ENCODE measurements at regions not wholly inside any gene's neighbourhood (a gene's known extent, or its start where the extent isn't known, plus 50 kb on each side); places are given as distances from the start of the nearest gene placed in this dataset.

DNA sequence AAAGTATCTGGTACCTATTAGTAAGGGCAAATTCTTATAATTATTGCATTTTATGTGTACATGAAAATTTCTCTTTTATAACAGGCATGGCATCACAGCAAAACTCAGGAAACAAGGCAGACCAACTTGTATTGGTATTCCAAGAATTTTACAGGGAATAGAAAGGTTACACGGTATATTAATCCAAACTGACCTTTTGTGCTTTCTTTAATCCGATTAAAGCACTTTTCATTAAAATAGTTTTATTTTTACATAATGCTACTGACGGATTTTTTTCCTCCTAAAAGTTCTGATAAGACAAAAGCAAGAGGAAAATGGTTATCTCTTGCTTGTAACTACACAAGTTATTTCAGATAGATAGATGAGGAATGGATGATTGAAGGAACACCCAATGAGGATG lies 137.0 kb upstream of the SLCO3A1 start:
- Mint-ChIP-seq H3K27me3 (ENCODE audit: unreplicated experiment) (no peaks in the 10 kb centered on the region), H3K4me1 (ENCODE audit: unreplicated experiment) (no peaks in the 10 kb centered on the region), H3K4me3 (ENCODE audit: unreplicated experiment) (no peak overlapping the region), H3K9me3 (ENCODE audit: unreplicated experiment) (no peaks in the 10 kb centered on the region), H3K36me3 (ENCODE audit: unreplicated experiment) (no peaks in the 10 kb centered on the region), H3K27ac (ENCODE audit: unreplicated experiment) (no peak overlapping the region)
- TF ChIP-seq, protein P1, sequence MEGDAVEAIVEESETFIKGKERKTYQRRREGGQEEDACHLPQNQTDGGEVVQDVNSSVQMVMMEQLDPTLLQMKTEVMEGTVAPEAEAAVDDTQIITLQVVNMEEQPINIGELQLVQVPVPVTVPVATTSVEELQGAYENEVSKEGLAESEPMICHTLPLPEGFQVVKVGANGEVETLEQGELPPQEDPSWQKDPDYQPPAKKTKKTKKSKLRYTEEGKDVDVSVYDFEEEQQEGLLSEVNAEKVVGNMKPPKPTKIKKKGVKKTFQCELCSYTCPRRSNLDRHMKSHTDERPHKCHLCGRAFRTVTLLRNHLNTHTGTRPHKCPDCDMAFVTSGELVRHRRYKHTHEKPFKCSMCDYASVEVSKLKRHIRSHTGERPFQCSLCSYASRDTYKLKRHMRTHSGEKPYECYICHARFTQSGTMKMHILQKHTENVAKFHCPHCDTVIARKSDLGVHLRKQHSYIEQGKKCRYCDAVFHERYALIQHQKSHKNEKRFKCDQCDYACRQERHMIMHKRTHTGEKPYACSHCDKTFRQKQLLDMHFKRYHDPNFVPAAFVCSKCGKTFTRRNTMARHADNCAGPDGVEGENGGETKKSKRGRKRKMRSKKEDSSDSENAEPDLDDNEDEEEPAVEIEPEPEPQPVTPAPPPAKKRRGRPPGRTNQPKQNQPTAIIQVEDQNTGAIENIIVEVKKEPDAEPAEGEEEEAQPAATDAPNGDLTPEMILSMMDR (IDR thresholded peaks at IDR 0.05): no peak
- no peak for DNase-seq (ENCODE audit: extremely low spot score, unreplicated experiment)

DNA sequence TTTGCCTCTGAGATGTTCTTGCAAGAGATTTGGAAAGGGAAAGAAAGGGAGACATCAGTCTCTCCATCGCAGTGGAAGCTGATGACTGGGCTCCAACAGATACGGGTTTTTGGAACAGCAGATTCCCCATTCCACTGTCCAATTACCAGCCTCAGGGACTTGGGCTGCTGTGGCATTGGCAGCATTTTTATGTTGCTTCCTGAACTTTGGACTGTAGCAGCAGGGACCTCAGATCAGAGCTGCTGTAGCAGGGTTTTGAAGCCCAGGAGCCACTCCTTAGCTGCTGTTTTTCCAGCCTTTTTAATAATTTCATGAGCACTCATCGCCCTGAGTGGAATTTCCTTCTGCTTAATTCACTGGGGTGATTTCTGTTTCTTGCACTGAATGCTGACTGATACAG lies 135.7 kb upstream of the SLCO3A1 start:
- H3K9me3 Mint-ChIP-seq (ENCODE audit: unreplicated experiment): no peaks in the 10 kb centered on the region
- TF ChIP-seq, protein P1 (IDR thresholded peaks at IDR 0.05): no peak

DNA sequence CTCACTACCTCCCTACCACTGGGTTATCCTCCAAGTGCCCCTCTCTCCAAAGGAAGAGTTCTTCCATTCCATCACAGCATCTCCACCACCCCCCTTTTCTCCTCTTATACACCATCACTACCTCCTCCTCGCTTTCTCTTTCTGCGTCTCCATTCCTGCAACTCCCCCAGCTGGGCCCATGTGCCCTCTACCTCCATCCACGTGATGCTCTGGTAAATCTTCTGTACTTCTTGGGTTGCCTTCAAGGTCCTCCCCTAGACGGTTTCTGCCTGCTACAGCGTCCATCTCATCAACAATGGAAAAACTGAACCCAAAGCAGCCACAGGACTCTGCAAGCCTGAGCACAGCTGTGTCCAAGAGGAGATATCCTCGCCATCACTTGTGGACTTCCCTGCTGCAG lies 129.5 kb upstream of the SLCO3A1 start:
- no peaks in the 10 kb centered on the region for H3K36me3 Mint-ChIP-seq (ENCODE audit: unreplicated experiment)
- peaks cover 14% of the 10 kb centered on the region for H3K9me3 Mint-ChIP-seq (ENCODE audit: unreplicated experiment)
- DNase-seq (ENCODE audit: extremely low spot score, unreplicated experiment): no peak
- no peak overlapping the region for H3K4me3 Mint-ChIP-seq (ENCODE audit: unreplicated experiment)
- no peak overlapping the region for H3K27ac Mint-ChIP-seq (ENCODE audit: unreplicated experiment)
- no peaks in the 10 kb centered on the region for H3K4me1 Mint-ChIP-seq (ENCODE audit: unreplicated experiment)
- TF ChIP-seq, protein P1 (IDR thresholded peaks at IDR 0.05): no peak
- H3K27me3 Mint-ChIP-seq (ENCODE audit: unreplicated experiment): no peaks in the 10 kb centered on the region

More for the DNA sequence above, 135.7 kb upstream of the SLCO3A1 start:
- Mint-ChIP-seq H3K4me3 (ENCODE audit: unreplicated experiment) (no peak overlapping the region), H3K27ac (ENCODE audit: unreplicated experiment) (no peak overlapping the region), H3K36me3 (ENCODE audit: unreplicated experiment) (no peaks in the 10 kb centered on the region), H3K27me3 (ENCODE audit: unreplicated experiment) (no peaks in the 10 kb centered on the region), H3K4me1 (ENCODE audit: unreplicated experiment) (no peaks in the 10 kb centered on the region)
- no peak for DNase-seq (ENCODE audit: extremely low spot score, unreplicated experiment)

DNA sequence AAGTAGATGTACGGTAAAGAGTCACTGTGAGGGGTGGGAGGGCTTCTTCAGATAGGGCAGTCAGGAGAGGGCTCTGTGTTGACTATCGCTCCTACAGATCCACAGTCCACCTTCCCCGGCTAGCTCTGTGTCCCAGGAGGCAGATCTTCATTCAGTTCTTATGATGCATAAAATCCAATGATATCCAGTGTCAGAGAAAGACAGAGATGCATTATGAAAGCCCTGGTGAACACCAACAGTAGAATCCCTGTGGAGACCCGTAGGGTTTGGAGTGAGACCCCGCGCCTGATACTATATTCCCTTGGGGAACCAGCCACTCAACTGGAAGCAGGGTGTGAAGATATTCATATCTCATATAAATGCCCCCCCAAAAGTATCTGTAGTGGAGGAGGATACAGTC lies 119.8 kb upstream of the SLCO3A1 start:
- Mint-ChIP-seq H3K9me3 (ENCODE audit: unreplicated experiment) (peaks cover 12% of the 10 kb centered on the region), H3K27me3 (ENCODE audit: unreplicated experiment) (no peaks in the 10 kb centered on the region)

DNA sequence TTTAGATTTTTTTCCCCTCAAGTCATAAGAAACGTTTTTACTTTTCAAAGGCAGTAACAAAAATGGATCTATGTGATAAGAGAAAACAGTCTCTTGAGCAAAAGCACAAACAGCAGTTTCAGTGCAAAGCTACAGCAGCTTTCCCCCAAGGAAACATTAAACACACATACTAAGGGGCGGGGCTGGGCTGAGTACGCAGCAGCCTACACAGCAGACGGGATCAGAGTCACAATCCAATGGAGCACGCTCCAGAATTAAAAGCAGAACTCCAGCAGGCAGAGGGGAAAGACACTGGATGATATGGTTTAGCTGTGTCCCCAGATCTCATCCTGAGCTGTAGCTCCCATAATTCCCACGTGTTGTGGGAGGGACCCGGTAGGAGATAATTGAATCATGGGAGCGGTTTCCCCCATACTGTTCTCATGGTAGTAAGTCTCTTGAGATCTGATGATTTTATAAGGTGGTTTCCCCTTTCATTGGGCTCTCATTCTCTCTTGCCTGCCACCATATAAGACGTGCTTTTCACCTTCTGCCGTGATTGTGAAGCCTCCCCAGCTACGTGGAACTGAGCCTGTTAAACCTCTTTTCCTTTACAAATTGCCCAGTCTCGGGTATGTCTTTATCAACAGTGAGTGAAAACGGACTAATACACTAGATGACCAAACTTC lies 116.2 kb upstream of the SLCO3A1 start:
- Mint-ChIP-seq H3K27me3 (ENCODE audit: unreplicated experiment) (no peaks in the 10 kb centered on the region), H3K27ac (ENCODE audit: unreplicated experiment) (no peak overlapping the region), H3K4me3 (ENCODE audit: unreplicated experiment) (no peak overlapping the region), H3K9me3 (ENCODE audit: unreplicated experiment) (peaks cover 4% of the 10 kb centered on the region), H3K36me3 (ENCODE audit: unreplicated experiment) (no peaks in the 10 kb centered on the region), H3K4me1 (ENCODE audit: unreplicated experiment) (no peaks in the 10 kb centered on the region)
- DNase-seq (ENCODE audit: extremely low spot score, unreplicated experiment): no peak
- TF ChIP-seq, protein P1 (IDR thresholded peaks at IDR 0.05): no peak

More for the DNA sequence above, 119.8 kb upstream of the SLCO3A1 start:
- H3K4me3 Mint-ChIP-seq (ENCODE audit: unreplicated experiment): no peak overlapping the region
- DNase-seq (ENCODE audit: extremely low spot score, unreplicated experiment): no peak
- H3K27ac Mint-ChIP-seq (ENCODE audit: unreplicated experiment): no peak overlapping the region
- H3K36me3 Mint-ChIP-seq (ENCODE audit: unreplicated experiment): no peaks in the 10 kb centered on the region
- no peaks in the 10 kb centered on the region for H3K4me1 Mint-ChIP-seq (ENCODE audit: unreplicated experiment)
- TF ChIP-seq, protein P1 (IDR thresholded peaks at IDR 0.05): no peak
